ENCODE measurements at regions not wholly inside any gene's neighbourhood (a gene's known extent, or its start where the extent isn't known, plus 50 kb on each side); places are given as distances from the start of the nearest gene placed in this dataset.

DNA sequence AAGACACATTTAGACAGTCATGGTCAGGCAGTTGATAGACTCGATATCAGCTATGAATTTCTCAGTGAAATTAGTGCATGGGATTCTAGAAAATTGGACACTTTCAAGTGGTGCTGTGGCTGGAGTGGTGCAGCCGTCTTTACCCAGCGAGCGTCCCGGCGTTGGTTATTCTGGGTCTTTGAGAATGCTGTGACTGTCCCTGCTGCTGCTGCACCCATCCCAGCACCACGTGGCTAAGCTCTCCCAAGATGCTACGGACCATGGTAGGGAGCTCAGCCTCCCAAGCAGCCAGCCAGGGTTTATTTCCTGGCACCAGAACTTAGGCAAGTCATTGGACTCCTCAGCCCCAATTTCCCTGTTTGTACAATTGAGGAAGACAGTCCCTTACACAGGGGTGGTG is 147.2 kb upstream of the RPS6KA2 start:
- no peak for TF ChIP-seq POLR2A (IDR thresholded peaks at IDR 0.05; ENCODE audit: low read depth, low read length)
- TF ChIP-seq TAF1 (IDR thresholded peaks at IDR 0.05; ENCODE audit: borderline replicate concordance, low read depth, low read length), result no peak
- TF ChIP-seq POLR2AphosphoS5 (IDR thresholded peaks at IDR 0.05; ENCODE audit: low read depth, low read length), result no peak

Data from GM12892 (cell line).